ENCODE measurements at regions not wholly inside any gene's neighbourhood (a gene's known extent, or its start where the extent isn't known, plus 50 kb on each side); places are given as distances from the start of the nearest gene placed in this dataset.

DNA sequence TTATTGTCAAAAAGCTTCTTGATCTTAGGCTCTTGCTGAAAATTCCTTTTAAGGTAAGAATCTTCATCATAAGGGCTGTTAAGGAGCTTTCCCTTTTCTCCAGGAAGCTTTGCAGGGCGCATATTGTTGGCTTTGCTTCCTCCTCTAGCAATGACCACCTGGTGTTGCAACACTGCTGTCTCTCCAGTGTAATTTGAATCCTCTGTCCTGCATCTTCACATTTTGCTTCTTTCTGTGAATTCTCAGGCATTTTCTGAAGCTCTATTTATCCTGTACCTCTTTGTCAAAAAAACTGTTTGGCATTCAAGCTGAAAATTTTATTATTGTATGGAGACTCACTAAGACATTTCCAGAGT, 533.1 kb upstream of the CHAC2 start:
- no peaks in the 10 kb centered on the region for H3K36me3 ChIP-seq
- H3K9me3 ChIP-seq: no peaks in the 10 kb centered on the region
- WGBS, 2 donors (ENCODE audit: low coverage in 1 of 2): 0 to 32% methylated on average over 1 of the region's 1 CpG
- intact Hi-C loops (cut with DNase I; ENCODE audit: low total_unique reads) (no loop called here), in situ Hi-C loops (cut with MboI; ENCODE audit: low pct_ligation_motif_present in 1 of 4, low pct_unique_long_range_greater_than_20kb in 1 of 4, low sequenced_read_pairs in 3 of 4) (no loop called here)
- peak; percentile 12 for DNase-seq
- peaks cover 0 to 20% (median 4%) of the 10 kb centered on the region in 4 donors for H3K4me1 ChIP-seq
- no peaks in the 10 kb centered on the region for H3K27me3 ChIP-seq
- H3K4me3 ChIP-seq: no peak overlapping the region
- TF ChIP-seq EP300 (IDR thresholded peaks at IDR 0.05; ENCODE audit: low read depth): no peak
- TF ChIP-seq CTCF (IDR thresholded peaks at IDR 0.05): no peak
- no peak for TF ChIP-seq POLR2A (IDR thresholded peaks at IDR 0.05)
- no peak for TF ChIP-seq POLR2AphosphoS5 (IDR thresholded peaks at IDR 0.05)
- no peak overlapping the region for H3K27ac ChIP-seq

- Histone ChIP-seq H3K4me3 (no peak overlapping the region), H3K36me3 (no peaks in the 10 kb centered on the region), H3K9me3 (no peaks in the 10 kb centered on the region), H3K27ac (no peak overlapping the region), H3K4me1 (peaks cover 0 to 20% (median 4%) of the 10 kb centered on the region in 4 donors), H3K27me3 (no peaks in the 10 kb centered on the region)
- DNase-seq: no peak
- TF ChIP-seq CTCF (IDR thresholded peaks at IDR 0.05): no peak
- no peak for TF ChIP-seq POLR2AphosphoS5 (IDR thresholded peaks at IDR 0.05)
- TF ChIP-seq EP300 (IDR thresholded peaks at IDR 0.05; ENCODE audit: low read depth): no peak
- TF ChIP-seq POLR2A (IDR thresholded peaks at IDR 0.05): no peak
- 64 to 77% methylated on average over 3 to 4 of the region's 4 CpGs for WGBS, 2 donors (ENCODE audit: low coverage in 1 of 2)
- intact Hi-C loops (cut with DNase I; ENCODE audit: low total_unique reads) (no loop called here), in situ Hi-C loops (cut with MboI; ENCODE audit: low pct_ligation_motif_present in 1 of 4, low pct_unique_long_range_greater_than_20kb in 1 of 4, low sequenced_read_pairs in 3 of 4) (no loop called here)
These were observed 533.7 kb upstream of the CHAC2 start for GRCh38 chr2:53233759-53234547.

GRCh38 chr2:53231908-53232307, 535.7 kb upstream of the CHAC2 start:
- TF ChIP-seq POLR2AphosphoS5 (IDR thresholded peaks at IDR 0.05) (no peak), EP300 (IDR thresholded peaks at IDR 0.05; ENCODE audit: low read depth) (no peak), POLR2A (IDR thresholded peaks at IDR 0.05) (no peak), CTCF (IDR thresholded peaks at IDR 0.05) (no peak)
- no peaks in the 10 kb centered on the region for H3K9me3 ChIP-seq
- intact Hi-C loops (cut with DNase I; ENCODE audit: low total_unique reads) (no loop called here), in situ Hi-C loops (cut with MboI; ENCODE audit: low pct_ligation_motif_present in 1 of 4, low pct_unique_long_range_greater_than_20kb in 1 of 4, low sequenced_read_pairs in 3 of 4) (no loop called here)
- H3K27me3 ChIP-seq: no peaks in the 10 kb centered on the region
- H3K4me3 ChIP-seq: no peak overlapping the region
- DNase-seq: no peak
- no peak overlapping the region for H3K27ac ChIP-seq
- no peaks in the 10 kb centered on the region for H3K36me3 ChIP-seq
- 12 to 23% methylated on average over 3 of the region's 3 CpGs for WGBS, 2 donors (ENCODE audit: low coverage in 1 of 2)
- peaks cover 0 to 20% (median 4%) of the 10 kb centered on the region in 4 donors for H3K4me1 ChIP-seq

- no peaks in the 10 kb centered on the region for H3K27me3 ChIP-seq
- in situ Hi-C loops (cut with MboI; ENCODE audit: low pct_ligation_motif_present in 1 of 4, low pct_unique_long_range_greater_than_20kb in 1 of 4, low sequenced_read_pairs in 3 of 4): no loop called here
- TF ChIP-seq POLR2A (IDR thresholded peaks at IDR 0.05) (no peak), CTCF (IDR thresholded peaks at IDR 0.05) (no peak), EP300 (IDR thresholded peaks at IDR 0.05; ENCODE audit: low read depth) (no peak), POLR2AphosphoS5 (IDR thresholded peaks at IDR 0.05) (no peak)
These were observed 536.9 kb upstream of the CHAC2 start for GRCh38 chr2:53230691-53231090.

More at GRCh38 chr2:53230691-53231090, 536.9 kb upstream of the CHAC2 start:
- no peaks in the 10 kb centered on the region for H3K36me3 ChIP-seq
- 71 to 87% methylated on average over 2 of the region's 2 CpGs for WGBS, 2 donors (ENCODE audit: low coverage in 1 of 2)
- no peak for DNase-seq
- intact Hi-C loops (cut with DNase I; ENCODE audit: low total_unique reads): no loop called here
- H3K27ac ChIP-seq: no peak overlapping the region
- H3K4me1 ChIP-seq: peaks cover 0 to 11% (median 3%) of the 10 kb centered on the region in 4 donors
- no peak overlapping the region for H3K4me3 ChIP-seq
- H3K9me3 ChIP-seq: no peaks in the 10 kb centered on the region

Measured in transverse colon (tissue), 4 donors.